ENCODE measurements at regions not wholly inside any gene's neighbourhood (a gene's known extent, or its start where the extent isn't known, plus 50 kb on each side); places are given as distances from the start of the nearest gene placed in this dataset.

DNA sequence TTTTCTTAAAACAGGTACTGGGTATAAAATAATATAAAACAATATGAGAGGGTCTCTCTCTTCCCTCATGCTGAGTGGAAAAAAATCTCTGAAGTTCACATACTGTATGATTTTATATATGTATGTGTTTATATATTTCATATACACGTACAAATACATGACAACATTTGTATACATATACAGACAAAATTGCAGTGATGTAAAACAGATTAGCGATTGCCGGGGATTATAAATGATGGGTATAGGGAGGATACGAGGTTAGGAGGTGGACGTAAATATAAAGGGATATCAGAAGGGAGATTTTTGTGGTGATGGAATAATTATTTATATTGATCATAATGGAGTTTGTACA lies 194.8 kb upstream of the PRSS16 start:
- WGBS, 2 donors (ENCODE audit: low coverage in 1 of 2), result 48 to 66% methylated on average over 5 of the region's 5 CpGs
- DNase-seq, result no peak
- TF ChIP-seq POLR2AphosphoS5 (IDR thresholded peaks at IDR 0.05), result no peak
- TF ChIP-seq EP300 (IDR thresholded peaks at IDR 0.05; ENCODE audit: low read depth), result no peak
- no peak for TF ChIP-seq POLR2A (IDR thresholded peaks at IDR 0.05)
- TF ChIP-seq, protein P1, sequence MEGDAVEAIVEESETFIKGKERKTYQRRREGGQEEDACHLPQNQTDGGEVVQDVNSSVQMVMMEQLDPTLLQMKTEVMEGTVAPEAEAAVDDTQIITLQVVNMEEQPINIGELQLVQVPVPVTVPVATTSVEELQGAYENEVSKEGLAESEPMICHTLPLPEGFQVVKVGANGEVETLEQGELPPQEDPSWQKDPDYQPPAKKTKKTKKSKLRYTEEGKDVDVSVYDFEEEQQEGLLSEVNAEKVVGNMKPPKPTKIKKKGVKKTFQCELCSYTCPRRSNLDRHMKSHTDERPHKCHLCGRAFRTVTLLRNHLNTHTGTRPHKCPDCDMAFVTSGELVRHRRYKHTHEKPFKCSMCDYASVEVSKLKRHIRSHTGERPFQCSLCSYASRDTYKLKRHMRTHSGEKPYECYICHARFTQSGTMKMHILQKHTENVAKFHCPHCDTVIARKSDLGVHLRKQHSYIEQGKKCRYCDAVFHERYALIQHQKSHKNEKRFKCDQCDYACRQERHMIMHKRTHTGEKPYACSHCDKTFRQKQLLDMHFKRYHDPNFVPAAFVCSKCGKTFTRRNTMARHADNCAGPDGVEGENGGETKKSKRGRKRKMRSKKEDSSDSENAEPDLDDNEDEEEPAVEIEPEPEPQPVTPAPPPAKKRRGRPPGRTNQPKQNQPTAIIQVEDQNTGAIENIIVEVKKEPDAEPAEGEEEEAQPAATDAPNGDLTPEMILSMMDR (IDR thresholded peaks at IDR 0.05), result no peak
- no peaks in the 10 kb centered on the region for H3K9me3 ChIP-seq
- intact Hi-C loops (cut with DNase I; ENCODE audit: low total_unique reads), result no loop called here
- H3K27me3 ChIP-seq, result peaks cover 5% of the 10 kb centered on the region
- H3K4me3 ChIP-seq, result no peak overlapping the region
- in situ Hi-C loops (cut with MboI; ENCODE audit: low pct_ligation_motif_present in 1 of 4, low pct_unique_long_range_greater_than_20kb in 1 of 4, low sequenced_read_pairs in 3 of 4), result no loop called here
- no peaks in the 10 kb centered on the region for H3K36me3 ChIP-seq
- no peaks in the 10 kb centered on the region for H3K4me1 ChIP-seq
- H3K27ac ChIP-seq, result no peak overlapping the region

DNA sequence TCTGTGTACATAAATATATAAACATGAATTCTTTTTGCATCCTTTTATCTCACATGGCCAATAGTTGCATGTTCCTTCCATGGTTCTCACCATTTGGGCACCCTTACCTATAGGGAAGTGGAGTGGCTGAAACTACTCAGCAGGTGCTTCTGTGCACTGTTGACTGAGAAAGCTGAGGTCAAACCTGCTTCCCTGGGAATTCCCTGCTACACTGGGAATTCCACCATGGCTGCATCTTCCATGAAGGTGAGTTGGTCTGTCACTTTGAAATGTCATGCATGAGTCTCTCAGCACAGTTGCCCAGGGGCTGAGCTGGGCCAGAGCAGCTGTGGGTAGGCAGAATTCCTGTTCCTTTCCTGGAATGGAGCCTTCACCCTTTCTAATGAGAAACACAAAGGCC lies 193.8 kb upstream of the PRSS16 start:
- peaks cover 5% of the 10 kb centered on the region for H3K27me3 ChIP-seq
- H3K4me1 ChIP-seq, result no peaks in the 10 kb centered on the region
- TF ChIP-seq POLR2A (IDR thresholded peaks at IDR 0.05) (no peak), POLR2AphosphoS5 (IDR thresholded peaks at IDR 0.05) (no peak), EP300 (IDR thresholded peaks at IDR 0.05; ENCODE audit: low read depth) (no peak)
- TF ChIP-seq, protein P1 (IDR thresholded peaks at IDR 0.05), result no peak
- no peak overlapping the region for H3K4me3 ChIP-seq
- H3K36me3 ChIP-seq, result no peaks in the 10 kb centered on the region
- no peak overlapping the region for H3K27ac ChIP-seq
- intact Hi-C loops (cut with DNase I; ENCODE audit: low total_unique reads), result no loop called here
- no peak for DNase-seq
- in situ Hi-C loops (cut with MboI; ENCODE audit: low pct_ligation_motif_present in 1 of 4, low pct_unique_long_range_greater_than_20kb in 1 of 4, low sequenced_read_pairs in 3 of 4), result no loop called here
- no peaks in the 10 kb centered on the region for H3K9me3 ChIP-seq

DNA sequence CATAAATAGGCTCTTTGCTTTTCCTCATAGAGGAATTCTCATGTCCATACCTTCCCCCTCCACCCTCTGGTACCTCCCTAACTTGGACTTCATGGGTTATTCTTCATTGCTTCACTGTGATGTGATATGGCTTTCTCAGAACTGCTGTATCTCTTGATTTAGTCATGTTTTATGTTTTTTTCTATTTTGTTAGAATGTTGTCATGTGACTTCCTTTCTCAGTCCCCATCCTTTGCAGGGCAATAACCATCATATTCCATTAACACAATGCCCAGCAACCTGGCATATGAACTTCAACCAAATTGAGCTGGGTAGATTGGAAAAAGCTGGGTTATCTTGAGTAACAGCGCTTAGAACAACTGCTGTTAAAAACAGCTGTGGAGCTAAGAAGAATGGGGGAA lies 190.9 kb upstream of the PRSS16 start:
- 100% methylated on average over 1 of the region's 1 CpG for WGBS, 2 donors (ENCODE audit: low coverage in 1 of 2)
- peaks cover 0 to 6% (median 0%) of the 10 kb centered on the region in 4 donors for H3K4me1 ChIP-seq
- H3K27me3 ChIP-seq, result no peaks in the 10 kb centered on the region
- TF ChIP-seq POLR2AphosphoS5 (IDR thresholded peaks at IDR 0.05), result no peak
- TF ChIP-seq, protein P1 (IDR thresholded peaks at IDR 0.05), result no peak
- TF ChIP-seq EP300 (IDR thresholded peaks at IDR 0.05; ENCODE audit: low read depth), result no peak
- TF ChIP-seq POLR2A (IDR thresholded peaks at IDR 0.05), result no peak
- no peaks in the 10 kb centered on the region for H3K9me3 ChIP-seq
- H3K27ac ChIP-seq, result no peak overlapping the region
- no peaks in the 10 kb centered on the region for H3K36me3 ChIP-seq
- intact Hi-C loops (cut with DNase I; ENCODE audit: low total_unique reads), result no loop called here
- in situ Hi-C loops (cut with MboI; ENCODE audit: low pct_ligation_motif_present in 1 of 4, low pct_unique_long_range_greater_than_20kb in 1 of 4, low sequenced_read_pairs in 3 of 4), result no loop called here
- no peak overlapping the region for H3K4me3 ChIP-seq
- no peak for DNase-seq

DNA sequence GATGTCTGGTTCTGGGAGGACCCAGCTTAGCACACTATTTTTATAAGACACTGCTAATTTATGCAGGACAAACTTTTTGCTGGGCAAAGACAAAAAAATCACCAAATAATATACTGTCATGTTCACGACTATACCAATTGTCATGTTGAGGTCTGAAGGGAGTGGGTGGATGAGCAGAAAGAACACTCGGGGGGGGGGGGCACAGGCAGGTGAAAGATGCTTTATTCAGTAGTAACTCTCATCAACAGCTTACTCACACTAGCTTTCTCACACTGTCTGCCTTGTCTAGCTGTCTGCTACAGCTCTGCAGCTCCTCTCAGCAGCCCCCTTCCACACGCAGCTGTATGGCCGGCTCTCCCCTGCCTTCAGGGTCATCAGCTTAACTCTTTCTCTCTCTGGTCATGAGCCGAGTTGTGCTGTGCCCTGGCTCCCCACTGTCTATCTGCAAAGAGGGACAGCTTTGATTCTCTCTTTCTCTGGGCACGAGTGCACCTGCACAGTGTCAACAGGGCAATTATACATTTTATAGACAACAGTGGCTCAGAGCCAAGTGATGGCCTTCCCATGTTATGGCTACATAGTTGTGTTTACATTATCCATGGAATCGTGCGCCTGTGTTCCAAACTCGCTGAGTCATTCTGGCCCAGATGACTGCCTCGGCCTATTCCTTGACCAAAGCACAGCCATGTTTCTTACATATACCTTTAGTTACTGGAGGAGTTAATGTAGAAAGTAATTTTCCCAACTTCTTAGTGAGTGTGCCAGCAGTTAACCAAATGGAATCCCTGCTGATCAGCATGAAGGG lies 187.7 kb upstream of the PRSS16 start:
- H3K27me3 ChIP-seq, result no peaks in the 10 kb centered on the region
- H3K4me1 ChIP-seq, result peaks cover 0 to 6% (median 0%) of the 10 kb centered on the region in 4 donors
- in situ Hi-C loops (cut with MboI; ENCODE audit: low pct_ligation_motif_present in 1 of 4, low pct_unique_long_range_greater_than_20kb in 1 of 4, low sequenced_read_pairs in 3 of 4), result no loop called here
- DNase-seq, result peak; percentile 20
- H3K4me3 ChIP-seq, result no peak overlapping the region
- no peak overlapping the region for H3K27ac ChIP-seq
- intact Hi-C loops (cut with DNase I; ENCODE audit: low total_unique reads), result no loop called here
- TF ChIP-seq, protein P1 (IDR thresholded peaks at IDR 0.05), result no peak
- TF ChIP-seq POLR2A (IDR thresholded peaks at IDR 0.05) (no peak), EP300 (IDR thresholded peaks at IDR 0.05; ENCODE audit: low read depth) (no peak), POLR2AphosphoS5 (IDR thresholded peaks at IDR 0.05) (no peak)
- WGBS, 2 donors (ENCODE audit: low coverage in 1 of 2), result 30 to 38% methylated on average over 7 to 10 of the region's 10 CpGs
- H3K36me3 ChIP-seq, result no peaks in the 10 kb centered on the region
- no peaks in the 10 kb centered on the region for H3K9me3 ChIP-seq

All from transverse colon (tissue), 4 donors.